ENCODE measurements at regions not wholly inside any gene's neighbourhood (a gene's known extent, or its start where the extent isn't known, plus 50 kb on each side); places are given as distances from the start of the nearest gene placed in this dataset.
"Not testable (repeated sequence)": the region's sequence is repeated elsewhere in the genome, so short reads cannot be mapped to it uniquely, and the experiment has no call there.

DNA sequence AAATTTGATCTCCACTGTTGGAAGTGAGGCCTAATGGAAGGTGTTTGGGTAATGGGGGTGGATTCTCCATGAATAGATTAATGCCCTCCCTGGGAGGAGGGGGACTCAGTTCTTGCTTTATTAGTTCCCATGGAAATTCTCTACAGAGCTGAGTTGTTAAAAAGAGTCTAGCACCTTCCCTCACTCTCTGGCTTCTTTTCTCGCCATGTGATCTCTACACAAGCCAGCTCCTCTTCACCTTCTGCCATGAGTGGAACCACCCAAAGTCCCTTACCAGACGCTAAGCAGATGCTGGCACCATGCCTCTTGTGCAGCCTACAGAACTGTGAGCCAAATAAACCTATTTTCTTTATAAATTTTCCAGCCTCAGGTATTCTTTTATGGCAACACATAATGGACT lies 465.8 kb upstream of the ANO5 start:
- DNase-seq, result no peak

DNA sequence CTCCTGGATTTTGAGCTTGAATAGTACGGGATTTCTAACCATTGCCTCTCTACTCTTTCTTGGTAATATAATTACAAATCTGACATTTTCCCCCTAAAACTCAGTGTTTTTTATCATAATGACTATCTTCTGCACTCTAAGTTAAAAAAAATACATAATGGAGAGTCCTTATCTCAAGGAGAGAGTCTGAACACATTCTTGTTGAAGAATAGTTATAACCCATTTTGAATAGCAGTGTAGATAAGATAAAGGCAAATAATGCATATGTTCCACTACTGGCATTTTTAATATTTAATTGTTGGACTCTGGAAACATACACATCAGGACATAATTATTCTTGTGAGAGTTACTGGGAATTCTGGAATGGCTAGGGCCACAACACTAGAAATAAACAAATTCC lies 456.5 kb upstream of the ANO5 start:
- DNase-seq, result no peak

GRCh38 chr11:21752475-21753243 lies 440.2 kb upstream of the ANO5 start:
- DNase-seq, result not testable (repeated sequence)

DNA sequence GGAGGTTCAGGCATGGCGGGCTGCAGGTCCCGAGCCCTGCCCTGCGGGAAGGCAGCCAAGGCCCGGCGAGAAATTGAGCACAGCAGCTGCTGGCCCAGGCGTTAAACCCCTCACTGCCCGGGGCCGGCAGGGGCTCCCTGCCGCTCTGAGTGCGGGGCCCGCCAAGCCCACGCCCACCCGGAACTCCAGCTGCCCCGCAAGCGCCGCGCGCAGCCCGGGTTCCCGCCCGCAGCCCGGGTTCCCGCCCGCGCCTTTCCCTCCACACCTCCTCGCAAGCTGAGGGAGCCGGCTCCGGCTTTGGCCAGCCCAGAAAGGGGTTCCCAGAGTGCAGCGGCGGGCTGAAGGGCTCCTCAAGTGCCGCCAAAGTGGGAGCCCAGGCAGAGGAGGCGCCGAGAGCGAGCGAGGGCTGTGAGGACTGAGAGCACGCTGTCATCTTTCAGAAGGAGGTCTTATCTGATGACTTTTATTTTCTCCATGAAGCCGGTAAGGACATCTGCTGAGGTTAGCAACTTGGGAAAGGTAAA lies 439.6 kb upstream of the ANO5 start:
- not testable (repeated sequence) for DNase-seq

DNA sequence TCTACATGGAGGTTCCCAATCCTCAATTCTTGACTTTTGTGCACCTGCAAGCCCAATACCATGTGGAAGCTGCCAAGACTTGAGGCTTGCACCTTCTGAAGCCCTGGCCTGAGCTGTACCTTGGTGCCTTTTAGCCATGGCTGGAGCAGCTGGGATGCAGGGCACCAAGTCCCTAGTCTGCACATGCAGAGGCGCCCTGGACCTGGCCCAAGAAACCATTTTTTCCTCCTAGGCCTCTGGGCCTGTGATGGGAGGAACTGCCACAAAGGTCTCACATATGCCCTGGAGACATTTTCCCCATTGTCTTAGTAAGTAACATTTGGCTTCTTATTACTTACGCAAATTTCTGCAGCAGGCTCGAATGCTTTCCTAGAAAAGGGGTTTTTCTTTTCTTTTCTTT lies 431.9 kb upstream of the ANO5 start:
- DNase-seq, result no peak

DNA sequence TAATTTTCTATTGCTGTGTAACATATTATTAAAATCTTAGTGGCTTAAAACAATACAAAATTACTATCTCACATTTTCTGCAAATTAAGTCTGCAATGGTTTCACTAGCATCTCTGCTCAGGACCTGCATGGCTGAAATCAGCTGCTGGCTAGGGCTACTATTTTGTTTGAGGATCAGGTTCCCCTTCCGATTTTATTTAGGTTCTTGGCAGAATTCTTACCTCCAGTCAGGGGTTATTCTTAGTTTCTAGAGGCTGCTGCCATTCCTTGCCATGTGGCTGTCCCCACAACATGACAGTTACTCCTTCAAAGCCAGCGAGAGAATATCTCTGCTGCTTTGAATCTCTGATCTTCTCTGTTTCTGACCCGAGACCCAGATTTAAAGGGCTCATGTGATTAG lies 424.5 kb upstream of the ANO5 start:
- DNase-seq, result no peak

DNA sequence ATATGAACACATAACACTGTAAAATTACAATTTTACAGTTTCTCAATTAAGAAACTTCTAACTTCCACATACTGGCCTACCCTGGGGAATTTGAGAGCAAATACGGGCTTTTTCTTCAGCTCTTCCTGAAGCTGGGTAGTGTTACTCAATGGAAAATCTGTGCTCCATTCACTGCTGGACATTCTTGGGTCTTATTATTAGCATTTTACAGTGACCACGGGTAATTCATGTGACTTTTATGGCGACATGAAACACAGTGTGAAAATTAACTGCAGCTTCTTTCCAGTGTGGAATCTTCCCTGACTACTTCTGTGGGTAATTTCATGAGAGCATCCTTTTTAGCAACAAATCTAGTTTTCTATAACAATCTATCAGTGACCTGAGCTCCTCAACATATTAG lies 423.7 kb upstream of the ANO5 start:
- no peak for DNase-seq

DNA sequence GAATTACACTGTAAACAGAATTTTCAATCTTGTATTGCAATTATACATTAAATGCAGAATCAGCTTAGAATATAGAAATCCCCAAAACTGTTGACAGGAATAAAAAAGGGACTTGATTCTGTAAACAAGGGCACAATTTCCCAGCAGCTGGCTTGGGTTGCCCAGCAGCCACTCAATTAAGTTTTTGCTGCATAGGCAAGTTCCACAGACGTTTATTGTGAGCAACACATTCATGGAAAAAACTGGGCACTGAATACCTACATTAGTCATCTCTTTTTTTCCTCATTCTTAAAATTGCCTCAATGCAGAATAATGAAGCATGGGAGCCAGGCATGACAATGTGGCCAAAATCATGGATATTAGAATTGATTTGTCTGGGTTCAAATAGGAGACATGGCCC lies 421.8 kb upstream of the ANO5 start:
- no peak for DNase-seq

DNA sequence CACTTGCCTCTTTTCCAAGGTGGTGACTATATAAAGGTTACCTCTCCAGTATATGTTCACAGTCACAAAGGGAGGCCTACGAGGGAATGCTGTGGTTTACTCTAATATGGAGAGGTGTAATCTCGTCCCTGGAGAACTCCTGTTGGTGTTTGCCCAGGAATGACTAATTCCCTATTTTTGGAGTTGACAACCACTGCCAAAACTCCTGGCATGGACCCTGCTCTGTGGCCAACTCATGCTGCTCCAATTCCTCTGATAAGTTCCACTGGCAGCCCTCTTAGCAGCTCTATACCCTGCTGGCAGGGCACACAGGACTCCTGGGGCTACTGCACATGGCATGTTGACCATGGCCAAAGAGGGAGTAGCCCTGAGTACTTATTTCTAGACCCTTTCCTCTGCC lies 418.7 kb upstream of the ANO5 start:
- no peak for DNase-seq

GRCh38 chr11:21775911-21776310 lies 417.0 kb upstream of the ANO5 start:
- DNase-seq, result no peak

- DNase-seq, result no peak
These were observed 408.9 kb upstream of the ANO5 start for GRCh38 chr11:21783954-21784353.

DNA sequence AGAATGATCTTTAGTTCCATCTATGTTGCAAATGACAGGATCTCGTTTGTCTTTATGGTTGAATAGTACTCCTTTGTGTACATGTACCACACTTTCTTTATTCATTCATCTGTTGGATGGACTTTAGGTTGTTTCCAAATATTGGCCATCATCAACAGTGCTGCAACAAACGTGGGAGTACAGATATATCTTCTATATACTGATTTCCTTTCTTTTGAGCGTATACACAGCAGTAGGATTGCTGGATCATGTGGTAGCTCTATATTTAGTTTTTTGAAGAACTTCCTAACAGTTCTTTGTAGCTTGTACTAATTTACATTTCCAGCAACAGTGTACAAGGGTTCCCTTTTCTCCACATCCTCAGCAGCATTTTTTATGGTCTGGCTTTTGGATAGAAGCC lies 407.5 kb upstream of the ANO5 start:
- no peak for DNase-seq

GRCh38 chr11:21794306-21794705 lies 398.6 kb upstream of the ANO5 start:
- DNase-seq, result no peak

GRCh38 chr11:21798216-21798615 lies 394.7 kb upstream of the ANO5 start:
- DNase-seq, result no peak

- not testable (repeated sequence) for DNase-seq
These were observed 388.4 kb upstream of the ANO5 start for GRCh38 chr11:21804523-21804922.

DNA sequence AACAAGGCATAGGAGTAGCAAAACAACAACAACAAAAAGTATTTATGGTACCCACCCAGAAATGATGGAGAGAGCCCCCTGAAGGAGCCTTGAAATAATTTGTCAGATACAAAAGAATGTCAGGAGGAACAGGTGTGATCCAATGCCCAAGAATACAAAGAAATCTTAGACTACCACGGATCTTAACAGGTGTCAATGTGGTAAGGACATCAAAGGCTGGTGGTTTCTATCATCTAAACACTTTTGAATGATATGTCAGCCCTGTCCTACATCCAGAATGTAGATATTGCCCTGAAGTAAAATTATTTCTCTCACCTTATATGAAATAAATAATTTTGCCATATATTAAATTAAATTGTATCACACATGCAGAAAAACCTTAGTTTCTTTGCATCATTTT lies 386.4 kb upstream of the ANO5 start:
- DNase-seq, result no peak

DNA sequence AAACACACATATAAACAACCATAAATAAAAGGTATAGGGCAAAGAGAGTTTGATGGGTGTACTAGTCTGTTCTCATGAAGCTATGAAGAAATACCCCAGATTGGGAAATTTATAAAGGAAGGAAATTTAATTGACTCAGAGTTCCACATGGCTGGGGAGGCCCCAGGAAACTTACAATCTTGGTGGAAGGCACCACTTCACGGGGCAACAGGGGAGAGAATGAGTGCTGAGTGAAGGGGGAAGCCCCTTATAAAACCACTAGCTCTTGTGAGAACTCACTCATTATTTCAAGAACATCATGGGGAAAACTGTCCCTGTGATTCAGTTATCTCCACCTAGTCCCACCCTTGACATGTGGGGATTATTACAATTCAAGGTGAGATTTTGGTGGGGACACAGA lies 385.9 kb upstream of the ANO5 start:
- DNase-seq, result no peak

DNA sequence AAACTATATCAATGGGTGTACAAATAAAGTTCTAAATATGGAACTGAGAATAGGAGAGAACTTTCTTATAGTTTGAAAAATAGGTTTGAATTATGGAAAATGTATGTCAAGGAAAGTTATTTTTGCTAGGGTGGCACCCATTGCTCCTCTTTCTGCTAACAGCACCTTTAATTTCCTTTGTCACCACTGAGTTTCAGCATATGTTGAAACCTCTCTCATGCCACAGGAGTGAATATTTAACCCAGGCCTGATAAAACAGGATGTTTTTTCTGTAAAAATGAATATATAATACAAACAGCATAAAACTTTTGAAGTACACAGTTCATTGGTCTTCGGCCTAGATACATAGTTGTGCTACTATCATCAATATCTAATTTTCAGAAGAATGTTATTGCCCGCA lies 385.5 kb upstream of the ANO5 start:
- no peak for DNase-seq

DNA sequence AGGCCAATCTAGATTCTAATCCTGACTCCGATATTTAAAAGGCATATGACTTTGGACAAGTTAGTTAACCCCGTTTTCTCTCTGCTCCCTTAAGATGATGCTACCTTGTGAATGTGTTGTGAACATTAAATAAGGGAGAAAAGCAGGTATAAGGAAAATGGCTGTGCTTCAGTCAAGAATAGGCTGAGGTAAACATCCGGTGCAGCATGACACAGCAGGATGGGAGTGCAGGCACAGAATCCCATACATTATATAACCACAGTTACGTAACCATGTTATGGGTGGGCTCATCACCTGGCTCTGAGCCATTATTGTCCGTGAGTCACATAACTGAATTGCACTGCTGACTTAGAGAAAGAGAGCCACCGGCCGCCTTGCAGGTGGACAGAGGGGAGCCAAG lies 382.2 kb upstream of the ANO5 start:
- DNase-seq, result peak; percentile 45

DNA sequence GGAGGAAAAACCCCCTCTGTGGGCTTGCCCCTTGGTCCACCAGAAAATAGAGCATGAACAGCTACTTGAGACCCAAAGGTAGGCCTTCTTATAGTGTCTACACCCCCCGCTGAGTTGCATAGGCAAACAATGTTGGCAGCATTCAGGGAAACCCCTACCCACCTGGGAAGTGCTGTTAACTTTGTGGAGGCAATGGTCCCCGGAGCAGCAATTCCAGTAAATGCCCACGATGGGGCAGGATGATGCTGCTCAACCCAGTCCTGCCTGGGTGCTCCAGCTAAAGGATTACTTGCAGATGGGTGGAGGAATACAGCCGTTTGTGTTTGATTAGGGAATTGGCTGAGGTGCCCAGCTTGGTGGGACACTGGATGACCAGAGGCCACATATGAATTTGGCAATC lies 381.3 kb upstream of the ANO5 start:
- peak; percentile 15 for DNase-seq

- DNase-seq, result peak; percentile 62
These were observed 378.7 kb upstream of the ANO5 start for GRCh38 chr11:21814169-21814568.

GRCh38 chr11:21817696-21818095 lies 375.2 kb upstream of the ANO5 start:
- DNase-seq, result no peak

DNA sequence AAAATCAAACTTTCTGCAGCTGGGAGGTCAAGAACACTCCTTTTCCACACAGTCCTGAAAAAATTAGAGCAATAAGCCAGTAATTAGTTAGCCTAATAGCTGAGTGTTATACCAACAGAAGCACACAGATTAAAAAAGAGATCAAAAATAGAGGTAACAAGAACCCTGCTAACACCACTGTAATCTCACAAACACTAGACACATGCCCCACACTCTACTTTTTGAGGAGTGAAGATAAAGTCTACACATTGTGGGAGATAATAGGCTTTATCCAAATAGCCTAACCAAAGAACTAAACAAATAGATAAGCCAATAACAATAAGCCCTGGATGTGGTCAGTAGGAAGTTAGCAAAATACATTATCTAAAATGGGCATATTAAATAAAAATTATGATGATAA lies 372.7 kb upstream of the ANO5 start:
- no peak for DNase-seq

DNA sequence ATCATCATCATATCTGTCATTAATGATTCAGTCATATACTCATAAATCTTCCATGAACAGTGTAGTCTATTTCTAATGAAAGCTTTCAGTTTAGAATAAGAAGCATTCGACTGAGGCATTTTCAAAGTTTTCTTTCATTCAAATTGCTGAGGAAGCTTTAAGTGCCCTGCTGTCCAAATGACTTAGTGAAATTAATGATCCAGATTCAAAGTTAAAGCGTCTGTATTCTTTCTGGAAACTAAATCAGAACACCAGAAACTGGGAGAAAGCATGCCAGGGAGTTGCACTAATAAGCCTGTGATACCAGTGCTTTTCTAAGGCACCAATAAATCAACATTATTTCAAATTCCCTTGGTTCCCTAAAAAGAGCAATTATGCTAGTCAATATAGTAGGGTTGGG lies 367.8 kb upstream of the ANO5 start:
- no peak for DNase-seq

GRCh38 chr11:21838427-21838826 lies 354.5 kb upstream of the ANO5 start:
- DNase-seq, result no peak

All from OCI-M1 (cell line).